Activated CD4-positive, CD25-positive, alpha-beta regulatory T cell (primary cell): ENCODE measurements at regions not wholly inside any gene's neighbourhood (a gene's known extent, or its start where the extent isn't known, plus 50 kb on each side); places are given as distances from the start of the nearest gene placed in this dataset.

Source experiments
- DNase-seq, 4 experiments: peaks; one replicate each; lab custom pipeline; 2025; lab: John Stamatoyannopoulos, UW

- no peak for DNase-seq
Measured at GRCh38 chr14:34015383-34015782, 64.5 kb upstream of the EGLN3 start.

DNA sequence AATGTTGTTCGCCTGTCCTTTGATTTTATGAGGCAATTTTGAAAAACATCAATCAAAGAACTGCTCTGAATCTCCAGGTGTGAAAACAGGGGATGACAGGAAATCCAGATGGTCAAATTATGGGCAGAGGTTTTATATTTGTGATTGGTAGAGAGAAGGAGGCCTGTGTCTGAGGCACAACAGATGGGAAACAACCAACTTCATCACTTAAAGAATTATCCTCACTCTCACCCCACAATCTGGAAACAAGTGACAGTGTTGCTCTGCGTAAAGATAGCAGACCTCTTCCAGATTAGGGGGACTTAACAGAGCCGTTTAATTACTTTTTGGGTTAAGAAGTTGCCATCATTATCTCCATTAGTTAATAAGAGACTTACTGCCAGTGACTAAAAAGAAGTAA lies 64.1 kb upstream of the EGLN3 start:
- no peak for DNase-seq

DNA sequence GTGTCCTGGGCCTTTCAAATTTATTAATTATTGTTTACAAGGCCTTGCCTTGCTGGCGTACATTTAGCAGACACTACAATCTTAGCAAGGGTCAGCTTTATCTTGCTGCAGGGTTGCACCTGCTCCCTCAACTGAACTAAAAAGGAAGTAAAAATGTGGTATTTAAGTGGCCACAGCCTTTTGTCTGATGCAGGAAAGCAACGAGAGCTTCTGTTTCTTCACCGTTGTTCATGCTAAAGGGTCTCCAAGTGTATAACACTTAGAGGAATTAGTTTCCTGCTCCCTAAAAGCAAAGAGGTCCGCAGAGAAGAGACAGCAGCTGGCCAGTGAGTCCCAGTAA lies 62.8 kb upstream of the EGLN3 start:
- no peak for DNase-seq

DNA sequence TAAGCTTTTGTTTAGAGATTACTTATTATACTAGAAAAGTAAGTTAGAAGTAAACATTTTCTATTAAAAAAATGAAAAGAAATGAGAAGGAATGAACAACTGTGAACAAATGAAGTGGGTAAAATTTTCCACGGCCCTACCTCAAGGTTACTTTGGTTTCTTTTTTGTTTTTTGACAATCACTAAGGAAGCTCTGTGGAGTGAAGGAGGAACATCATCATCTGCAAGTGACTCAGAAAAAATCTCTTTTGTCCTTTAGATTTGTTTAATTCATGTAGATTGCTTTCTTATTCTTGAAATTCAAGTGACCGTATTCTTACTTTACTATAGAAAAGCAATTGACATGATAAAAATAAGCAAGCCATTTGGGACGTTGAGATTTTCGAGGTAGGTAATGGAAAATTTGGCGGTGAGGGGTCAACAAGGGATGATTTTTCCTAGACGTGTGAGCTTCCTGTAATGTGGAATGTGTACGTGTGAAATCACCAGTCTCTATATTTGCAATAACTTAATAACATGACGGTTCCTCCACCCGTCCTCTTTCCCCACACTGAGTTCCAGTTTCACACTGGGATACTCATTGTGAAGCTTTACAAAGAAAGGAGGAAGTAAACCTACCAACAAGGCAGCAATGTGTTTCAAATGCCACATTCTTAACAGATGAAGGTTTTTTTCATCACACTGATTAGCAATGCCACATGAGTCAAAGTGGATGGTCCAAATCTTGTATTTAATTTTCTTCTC lies 62.3 kb upstream of the EGLN3 start:
- DNase-seq, result no peak

GRCh38 chr14:34012369-34012768 lies 61.5 kb upstream of the EGLN3 start:
- no peak for DNase-seq

GRCh38 chr14:34009956-34010355 lies 59.1 kb upstream of the EGLN3 start:
- no peak for DNase-seq

GRCh38 chr14:34007902-34008301 lies 57.0 kb upstream of the EGLN3 start:
- DNase-seq, result no peak

GRCh38 chr14:34005901-34006300 lies 55.0 kb upstream of the EGLN3 start:
- no peak for DNase-seq

- no peak for DNase-seq
Measured at GRCh38 chr14:34004881-34005280, 54.0 kb upstream of the EGLN3 start.

- DNase-seq, result no peak
Measured at GRCh38 chr14:34003691-34004090, 52.8 kb upstream of the EGLN3 start.

GRCh38 chr14:34003082-34003668 lies 52.3 kb upstream of the EGLN3 start:
- DNase-seq, result no peak
